ENCODE measurements at regions not wholly inside any gene's neighbourhood (a gene's known extent, or its start where the extent isn't known, plus 50 kb on each side); places are given as distances from the start of the nearest gene placed in this dataset.

DNA sequence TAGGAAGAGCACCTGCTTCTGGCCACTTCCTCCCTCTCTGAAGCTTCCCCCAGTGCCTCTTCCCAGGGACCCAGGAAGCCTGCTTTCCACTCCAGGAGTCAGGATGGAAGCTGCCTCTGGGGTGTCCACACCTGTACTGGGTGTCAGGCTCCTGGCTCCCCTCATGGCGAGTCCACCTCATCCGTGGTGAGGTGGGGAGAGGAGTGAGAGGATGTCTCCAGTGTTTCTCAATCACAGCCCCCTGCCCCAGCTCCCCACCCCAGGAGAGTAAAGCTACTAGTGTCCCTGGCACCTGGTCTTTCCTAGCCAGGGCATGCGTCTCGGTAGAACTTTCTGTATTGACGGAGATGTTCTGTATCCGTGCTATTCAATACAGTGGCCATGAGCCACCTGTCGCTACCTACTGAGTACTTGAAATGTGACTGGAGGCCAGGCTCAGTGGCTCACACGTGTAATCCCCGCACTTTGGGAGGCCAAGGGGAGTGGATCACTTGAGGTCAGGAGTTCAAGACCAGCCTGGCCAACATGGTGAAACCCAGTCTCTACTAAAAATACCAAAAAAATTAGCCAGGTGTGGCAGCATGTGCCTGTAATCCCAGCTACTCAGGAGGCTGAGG, 171.2 kb upstream of the HAAO start:
- Histone ChIP-seq H3K4me1 (ENCODE audit: control insufficient read depth, insufficient read depth, low read length, poor library complexity, severe bottlenecking) (peaks cover 28% of the 10 kb centered on the region), H3K27ac (ENCODE audit: low read depth, low read length, severe bottlenecking) (no peak overlapping the region), H3K4me3 (ENCODE audit: extremely low read depth, insufficient read depth, low read length, poor library complexity, severe bottlenecking) (no peak overlapping the region), H3K36me3 (ENCODE audit: control insufficient read depth, insufficient read depth, low read length) (no peaks in the 10 kb centered on the region), H3K9me3 (ENCODE audit: control insufficient read depth, low read length) (no peaks in the 10 kb centered on the region)
- WGBS, 2 experiments (ENCODE audit: insufficient coverage in 2 of 2), result 92 to 94% methylated on average over 7 of the region's 9 CpGs

DNA sequence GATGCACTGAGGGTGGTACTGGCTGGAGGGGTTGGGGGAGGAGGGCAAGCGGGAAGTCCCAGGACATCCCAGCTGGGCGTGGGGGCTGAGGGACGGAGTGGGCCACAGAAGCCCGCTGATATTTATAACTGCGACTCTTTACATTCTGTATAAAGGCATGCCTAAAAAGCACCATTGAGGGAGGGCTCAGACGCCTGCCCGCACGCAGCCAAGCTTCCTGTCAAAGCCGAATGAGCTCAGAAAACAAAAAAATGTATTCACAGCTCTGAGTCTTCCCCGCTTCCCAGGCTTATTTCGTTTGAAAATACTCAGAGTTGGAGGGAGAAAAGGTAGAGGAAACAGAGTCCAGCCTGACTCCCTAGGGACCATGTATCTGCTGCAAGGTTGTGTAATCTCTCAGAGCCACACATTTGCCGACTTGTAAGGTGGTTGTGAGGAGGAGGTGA, 170.1 kb upstream of the HAAO start:
- Histone ChIP-seq H3K36me3 (ENCODE audit: control insufficient read depth, insufficient read depth, low read length) (no peaks in the 10 kb centered on the region), H3K27ac (ENCODE audit: low read depth, low read length, severe bottlenecking) (no peak overlapping the region), H3K4me3 (ENCODE audit: extremely low read depth, insufficient read depth, low read length, poor library complexity, severe bottlenecking) (no peak overlapping the region), H3K4me1 (ENCODE audit: control insufficient read depth, insufficient read depth, low read length, poor library complexity, severe bottlenecking) (peaks cover 35% of the 10 kb centered on the region), H3K9me3 (ENCODE audit: control insufficient read depth, low read length) (no peaks in the 10 kb centered on the region)
- 62 to 65% methylated on average over 8 to 10 of the region's 12 CpGs for WGBS, 2 experiments (ENCODE audit: insufficient coverage in 2 of 2)

- no peaks in the 10 kb centered on the region for H3K9me3 ChIP-seq (ENCODE audit: control insufficient read depth, low read length)
- H3K4me1 ChIP-seq (ENCODE audit: control insufficient read depth, insufficient read depth, low read length, poor library complexity, severe bottlenecking), result peaks cover 40% of the 10 kb centered on the region
- no peaks in the 10 kb centered on the region for H3K36me3 ChIP-seq (ENCODE audit: control insufficient read depth, insufficient read depth, low read length)
- H3K4me3 ChIP-seq (ENCODE audit: extremely low read depth, insufficient read depth, low read length, poor library complexity, severe bottlenecking), result no peak overlapping the region
- H3K27ac ChIP-seq (ENCODE audit: low read depth, low read length, severe bottlenecking), result peak overlapping the region; percentile 54
- WGBS, 2 experiments (ENCODE audit: insufficient coverage in 2 of 2), result 72 to 85% methylated on average over 4 to 7 of the region's 7 CpGs
Observed at GRCh38 chr2:42961961-42962360, 169.6 kb upstream of the HAAO start.

GRCh38 chr2:42961385-42961811, 169.0 kb upstream of the HAAO start:
- Histone ChIP-seq H3K9me3 (ENCODE audit: control insufficient read depth, low read length) (no peaks in the 10 kb centered on the region), H3K27ac (ENCODE audit: low read depth, low read length, severe bottlenecking) (peak overlapping the region; percentile 54), H3K36me3 (ENCODE audit: control insufficient read depth, insufficient read depth, low read length) (no peaks in the 10 kb centered on the region), H3K4me1 (ENCODE audit: control insufficient read depth, insufficient read depth, low read length, poor library complexity, severe bottlenecking) (peaks cover 40% of the 10 kb centered on the region), H3K4me3 (ENCODE audit: extremely low read depth, insufficient read depth, low read length, poor library complexity, severe bottlenecking) (no peak overlapping the region)
- 61 to 62% methylated on average over 7 to 14 of the region's 15 CpGs for WGBS, 2 experiments (ENCODE audit: insufficient coverage in 2 of 2)

DNA sequence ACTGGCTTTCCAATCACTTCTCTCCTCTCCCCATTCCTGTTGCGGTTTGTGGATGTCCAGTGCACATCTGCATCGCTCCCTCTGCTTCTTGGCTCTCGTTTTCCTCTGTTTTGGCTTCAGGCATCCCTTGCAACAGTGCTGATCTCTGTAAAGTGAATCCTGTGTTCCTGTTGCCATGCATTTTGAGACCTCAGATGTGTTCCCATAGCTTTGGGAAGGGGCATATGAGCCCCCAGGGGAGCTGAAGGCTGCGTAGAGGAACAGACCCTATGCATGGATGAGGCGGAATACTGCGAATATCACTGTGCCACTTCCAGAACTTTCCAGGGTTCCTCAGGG, 168.4 kb upstream of the HAAO start:
- H3K36me3 ChIP-seq (ENCODE audit: control insufficient read depth, insufficient read depth, low read length), result no peaks in the 10 kb centered on the region
- H3K4me3 ChIP-seq (ENCODE audit: extremely low read depth, insufficient read depth, low read length, poor library complexity, severe bottlenecking), result no peak overlapping the region
- 93 to 98% methylated on average over 4 to 5 of the region's 6 CpGs for WGBS, 2 experiments (ENCODE audit: insufficient coverage in 2 of 2)
- no peak overlapping the region for H3K27ac ChIP-seq (ENCODE audit: low read depth, low read length, severe bottlenecking)
- H3K4me1 ChIP-seq (ENCODE audit: control insufficient read depth, insufficient read depth, low read length, poor library complexity, severe bottlenecking), result peaks cover 40% of the 10 kb centered on the region
- no peaks in the 10 kb centered on the region for H3K9me3 ChIP-seq (ENCODE audit: control insufficient read depth, low read length)

DNA sequence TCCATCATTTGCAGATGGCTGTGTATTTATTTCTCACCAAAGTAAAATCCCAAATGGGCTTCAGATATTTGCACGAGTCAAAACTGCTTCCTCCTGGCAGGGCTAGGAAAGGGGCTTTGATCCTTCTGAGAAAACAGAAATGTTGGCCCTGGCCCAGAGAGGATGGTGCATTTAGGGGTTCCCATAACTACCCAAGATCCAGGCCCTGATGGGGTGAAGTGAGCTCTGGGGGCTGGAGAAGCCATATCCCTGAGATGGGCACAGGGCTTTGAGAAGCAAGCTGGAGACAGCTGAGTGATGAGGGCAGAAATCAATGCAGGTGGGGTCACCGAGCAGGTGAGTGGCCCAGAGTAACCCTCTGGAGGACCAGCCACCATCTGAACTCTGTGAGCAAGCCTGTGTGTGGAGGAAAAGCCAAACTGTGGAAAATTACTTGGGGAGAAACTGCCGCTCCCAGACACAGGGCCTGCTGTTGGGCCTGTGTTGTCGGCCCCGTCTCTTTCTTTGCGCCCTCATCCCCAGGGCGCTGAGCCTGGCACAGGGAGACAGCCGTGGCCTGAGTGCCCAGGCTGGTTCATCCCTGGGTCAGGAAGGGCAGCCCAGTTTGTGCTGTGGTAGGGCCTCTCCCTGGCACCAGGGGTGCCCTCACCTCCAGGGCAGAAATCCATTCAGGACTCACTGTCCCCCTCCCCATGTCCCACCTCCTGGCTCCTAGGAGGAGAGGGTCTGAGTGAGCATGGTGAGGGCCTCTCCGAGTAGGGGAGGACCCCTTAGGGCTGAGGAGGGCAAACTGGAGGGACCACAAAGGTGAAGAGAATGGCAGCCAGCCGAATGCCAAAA, 167.8 kb upstream of the HAAO start:
- H3K4me1 ChIP-seq (ENCODE audit: control insufficient read depth, insufficient read depth, low read length, poor library complexity, severe bottlenecking), result peaks cover 40% of the 10 kb centered on the region
- no peaks in the 10 kb centered on the region for H3K9me3 ChIP-seq (ENCODE audit: control insufficient read depth, low read length)
- H3K4me3 ChIP-seq (ENCODE audit: extremely low read depth, insufficient read depth, low read length, poor library complexity, severe bottlenecking), result no peak overlapping the region
- 91 to 98% methylated on average over 9 of the region's 10 CpGs for WGBS, 2 experiments (ENCODE audit: insufficient coverage in 2 of 2)
- no peak overlapping the region for H3K27ac ChIP-seq (ENCODE audit: low read depth, low read length, severe bottlenecking)
- H3K36me3 ChIP-seq (ENCODE audit: control insufficient read depth, insufficient read depth, low read length), result no peaks in the 10 kb centered on the region

GRCh38 chr2:42959234-42960001, 167.0 kb upstream of the HAAO start:
- no peaks in the 10 kb centered on the region for H3K36me3 ChIP-seq (ENCODE audit: control insufficient read depth, insufficient read depth, low read length)
- 71% methylated on average over 6 of the region's 8 CpGs; no CpG with 5 or more reads in 1 of the 2 experiments for WGBS, 2 experiments (ENCODE audit: insufficient coverage in 2 of 2)
- no peak overlapping the region for H3K4me3 ChIP-seq (ENCODE audit: extremely low read depth, insufficient read depth, low read length, poor library complexity, severe bottlenecking)
- H3K4me1 ChIP-seq (ENCODE audit: control insufficient read depth, insufficient read depth, low read length, poor library complexity, severe bottlenecking), result peaks cover 46% of the 10 kb centered on the region
- H3K9me3 ChIP-seq (ENCODE audit: control insufficient read depth, low read length), result no peaks in the 10 kb centered on the region
- H3K27ac ChIP-seq (ENCODE audit: low read depth, low read length, severe bottlenecking), result no peak overlapping the region

DNA sequence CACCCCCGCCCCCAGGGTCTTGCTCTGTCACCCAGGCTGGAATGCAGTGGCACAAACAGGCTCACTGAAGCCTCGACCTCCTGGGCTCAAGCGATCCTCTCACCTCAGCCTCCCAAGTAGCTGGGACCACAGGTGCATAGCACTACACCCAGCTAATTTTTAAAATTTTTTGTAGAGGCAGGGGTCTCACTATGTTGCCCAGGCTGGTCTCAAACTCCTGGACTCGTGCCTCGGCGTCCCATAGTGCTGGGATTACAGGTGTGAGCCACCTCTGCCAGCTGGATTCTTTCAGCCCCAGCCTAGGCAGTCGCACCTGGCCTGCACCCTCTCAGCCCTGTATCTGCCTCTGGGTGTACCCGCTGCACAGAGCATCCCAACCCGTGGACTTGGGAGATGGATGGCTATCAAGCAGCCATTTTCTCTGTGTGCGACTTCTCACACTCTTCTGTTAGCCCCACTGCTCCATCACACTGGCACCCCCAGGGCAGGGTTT, 166.4 kb upstream of the HAAO start:
- H3K4me3 ChIP-seq (ENCODE audit: extremely low read depth, insufficient read depth, low read length, poor library complexity, severe bottlenecking), result no peak overlapping the region
- no peaks in the 10 kb centered on the region for H3K9me3 ChIP-seq (ENCODE audit: control insufficient read depth, low read length)
- H3K4me1 ChIP-seq (ENCODE audit: control insufficient read depth, insufficient read depth, low read length, poor library complexity, severe bottlenecking), result peaks cover 52% of the 10 kb centered on the region
- H3K27ac ChIP-seq (ENCODE audit: low read depth, low read length, severe bottlenecking), result no peak overlapping the region
- 84 to 86% methylated on average over 8 to 9 of the region's 10 CpGs for WGBS, 2 experiments (ENCODE audit: insufficient coverage in 2 of 2)
- no peaks in the 10 kb centered on the region for H3K36me3 ChIP-seq (ENCODE audit: control insufficient read depth, insufficient read depth, low read length)

DNA sequence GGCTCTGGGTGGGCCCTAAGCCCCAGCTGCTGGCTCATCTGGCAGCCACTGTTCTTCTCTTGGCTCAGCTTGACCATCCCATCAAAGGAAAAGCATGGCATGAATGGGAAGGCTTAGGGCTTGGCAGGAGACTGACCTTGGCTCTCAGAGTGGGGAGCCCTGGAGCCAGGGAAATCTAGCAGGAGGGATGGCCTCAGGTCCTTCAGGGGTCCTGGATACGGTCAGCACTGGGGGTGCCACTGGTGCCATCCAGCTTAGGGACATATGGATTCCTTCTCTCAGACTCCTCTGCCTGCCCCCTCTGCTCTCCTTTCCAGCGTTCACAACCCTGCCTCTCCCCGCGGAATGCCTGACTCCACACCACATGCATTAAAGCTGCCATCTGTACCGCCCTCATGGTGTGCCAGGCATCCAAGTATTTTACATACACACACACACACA, 165.5 kb upstream of the HAAO start:
- H3K4me3 ChIP-seq (ENCODE audit: extremely low read depth, insufficient read depth, low read length, poor library complexity, severe bottlenecking), result no peak overlapping the region
- H3K36me3 ChIP-seq (ENCODE audit: control insufficient read depth, insufficient read depth, low read length), result no peaks in the 10 kb centered on the region
- no peaks in the 10 kb centered on the region for H3K9me3 ChIP-seq (ENCODE audit: control insufficient read depth, low read length)
- WGBS, 2 experiments (ENCODE audit: insufficient coverage in 2 of 2), result 73 to 75% methylated on average over 3 to 4 of the region's 5 CpGs
- H3K4me1 ChIP-seq (ENCODE audit: control insufficient read depth, insufficient read depth, low read length, poor library complexity, severe bottlenecking), result peaks cover 59% of the 10 kb centered on the region
- H3K27ac ChIP-seq (ENCODE audit: low read depth, low read length, severe bottlenecking), result no peak overlapping the region

GRCh38 chr2:42957109-42957860, 164.9 kb upstream of the HAAO start:
- Histone ChIP-seq H3K4me3 (ENCODE audit: extremely low read depth, insufficient read depth, low read length, poor library complexity, severe bottlenecking) (no peak overlapping the region), H3K36me3 (ENCODE audit: control insufficient read depth, insufficient read depth, low read length) (no peaks in the 10 kb centered on the region), H3K4me1 (ENCODE audit: control insufficient read depth, insufficient read depth, low read length, poor library complexity, severe bottlenecking) (peaks cover 58% of the 10 kb centered on the region), H3K9me3 (ENCODE audit: control insufficient read depth, low read length) (no peaks in the 10 kb centered on the region), H3K27ac (ENCODE audit: low read depth, low read length, severe bottlenecking) (no peak overlapping the region)
- 66 to 69% methylated on average over 6 to 7 of the region's 11 CpGs for WGBS, 2 experiments (ENCODE audit: insufficient coverage in 2 of 2)
